NOMO-1 treated with dmso at 0.1 percent for 144 hours (cell line): ENCODE measurements at regions not wholly inside any gene's neighbourhood (a gene's known extent, or its start where the extent isn't known, plus 50 kb on each side); places are given as distances from the start of the nearest gene placed in this dataset.
A peak's percentile ranks its signal among the peaks of the same experiment; 100 is the strongest.

ENCODE experiments used
- DNase-seq: peaks from one replicate; lab custom pipeline; 2025; ENCODE audit not compliant: unreplicated experiment; lab: John Stamatoyannopoulos, UW

DNA sequence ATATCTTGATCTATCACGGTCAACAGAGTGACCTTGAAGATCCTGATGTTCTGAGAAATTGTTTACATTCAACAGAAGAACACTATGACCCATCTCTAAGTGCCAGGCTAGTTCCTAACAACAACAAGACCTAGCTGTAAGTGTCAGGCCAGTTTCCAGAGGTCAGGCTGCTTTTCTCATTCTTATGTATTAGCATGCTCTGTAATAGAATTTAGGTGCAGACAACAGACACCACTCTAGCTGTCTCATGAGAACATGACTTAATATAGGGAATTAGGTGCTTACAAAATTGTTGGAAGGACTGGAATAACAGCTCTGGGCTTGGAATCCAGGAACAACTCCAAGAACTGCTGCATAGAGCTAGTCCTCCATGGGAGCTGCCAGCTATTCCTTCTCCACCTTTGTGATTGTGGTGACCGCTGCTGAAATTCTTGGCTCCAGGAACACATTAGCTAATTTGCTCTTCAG, 138.7 kb downstream of the SNX18 start:
- DNase-seq = no peak

DNA sequence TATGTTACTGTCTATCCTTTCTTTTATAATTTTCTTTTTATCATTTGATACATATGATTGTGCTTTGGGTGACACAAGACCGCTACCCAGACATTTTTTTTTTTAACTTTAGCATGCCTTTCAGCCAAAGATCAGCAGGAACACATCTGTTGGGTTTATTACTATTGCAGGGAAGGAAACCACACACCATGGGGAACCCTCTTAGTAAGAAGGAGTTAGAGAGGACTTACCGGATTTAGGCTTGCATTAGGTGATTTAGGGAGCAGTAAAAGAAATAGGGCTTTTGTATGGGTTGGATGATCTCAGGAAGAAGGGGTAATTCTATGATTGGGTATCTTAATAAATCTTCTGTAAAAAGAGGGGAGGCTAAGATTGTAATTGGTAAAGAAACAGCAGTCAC, 138.2 kb downstream of the SNX18 start:
- DNase-seq = no peak

DNA sequence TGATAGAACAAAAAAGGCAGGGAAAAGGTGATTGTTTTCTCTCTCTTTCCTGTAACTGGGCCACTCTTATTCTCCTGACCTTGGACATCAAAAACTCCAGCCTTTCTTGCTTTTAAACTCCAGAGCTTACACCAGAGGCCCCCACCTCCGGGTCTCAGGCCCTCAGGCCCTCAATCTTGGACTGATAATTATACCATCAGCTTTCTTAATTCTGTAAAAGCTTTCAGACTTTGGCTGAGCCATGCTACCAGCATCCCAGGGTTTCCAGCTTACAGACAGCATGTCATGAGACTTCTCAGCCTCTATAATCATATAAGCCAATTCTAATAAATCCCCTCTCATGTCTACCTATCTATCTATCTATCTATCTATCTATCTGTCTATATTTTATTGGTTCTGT, 137.7 kb downstream of the SNX18 start:
- no peak for DNase-seq

DNA sequence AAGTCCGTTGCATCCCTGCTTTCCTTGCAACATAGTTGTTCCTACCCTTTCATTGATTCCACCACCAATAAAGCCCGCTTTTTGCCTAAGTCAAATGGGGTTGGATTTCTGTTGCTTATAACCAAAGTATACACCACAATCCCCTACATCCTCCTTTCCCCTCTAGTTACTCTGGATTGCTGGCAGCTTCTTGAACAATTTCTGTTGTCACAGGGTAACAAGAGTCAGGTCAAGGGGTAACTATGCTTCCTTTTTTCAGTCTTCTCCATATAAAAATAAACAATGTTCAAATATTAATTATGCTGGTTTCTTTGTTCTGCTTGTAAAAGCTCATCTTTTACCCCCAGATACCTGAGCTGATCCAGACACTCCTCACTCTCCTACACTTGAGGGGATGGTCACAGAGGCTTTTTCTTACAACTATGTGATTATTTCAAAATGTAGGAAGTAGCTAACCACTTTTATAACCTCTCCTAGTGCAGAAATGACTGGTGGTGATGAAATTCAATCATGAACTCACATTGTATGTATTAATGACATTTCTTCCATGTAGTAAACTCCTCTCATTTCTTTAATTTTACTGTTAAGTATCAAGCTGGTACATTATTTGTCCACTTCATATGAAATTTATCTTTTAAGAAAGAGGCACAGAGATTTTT, 136.5 kb downstream of the SNX18 start:
- DNase-seq = peak; percentile 30

DNA sequence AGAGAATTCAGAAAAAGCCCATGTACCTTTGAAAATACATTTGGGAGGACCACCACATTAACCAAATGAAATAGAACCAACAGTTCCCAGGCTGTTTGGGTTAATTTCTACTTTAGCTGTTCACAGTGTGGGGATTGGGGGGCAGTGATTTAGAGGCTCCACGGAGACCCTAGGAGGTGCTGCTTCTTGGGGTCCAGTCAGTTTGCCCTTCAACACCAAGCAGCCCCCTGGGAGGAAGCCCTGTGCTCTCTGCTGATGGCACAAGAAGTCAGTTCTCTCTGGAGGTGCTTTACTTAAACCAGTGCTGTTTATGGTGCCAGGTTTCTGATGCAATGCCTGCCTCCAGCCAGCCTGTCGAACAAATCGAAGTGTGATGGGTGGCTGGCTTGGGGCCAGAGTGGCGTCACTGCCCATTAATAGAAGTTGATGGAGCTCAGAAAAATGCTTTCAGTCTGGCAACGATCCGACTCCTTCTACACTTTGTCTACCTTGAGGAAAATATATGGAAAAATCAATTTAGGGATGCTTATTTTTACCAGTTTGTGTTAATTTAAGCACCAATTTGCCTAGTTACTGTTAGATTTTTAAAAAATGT, 134.0 kb downstream of the SNX18 start:
- DNase-seq = no peak

DNA sequence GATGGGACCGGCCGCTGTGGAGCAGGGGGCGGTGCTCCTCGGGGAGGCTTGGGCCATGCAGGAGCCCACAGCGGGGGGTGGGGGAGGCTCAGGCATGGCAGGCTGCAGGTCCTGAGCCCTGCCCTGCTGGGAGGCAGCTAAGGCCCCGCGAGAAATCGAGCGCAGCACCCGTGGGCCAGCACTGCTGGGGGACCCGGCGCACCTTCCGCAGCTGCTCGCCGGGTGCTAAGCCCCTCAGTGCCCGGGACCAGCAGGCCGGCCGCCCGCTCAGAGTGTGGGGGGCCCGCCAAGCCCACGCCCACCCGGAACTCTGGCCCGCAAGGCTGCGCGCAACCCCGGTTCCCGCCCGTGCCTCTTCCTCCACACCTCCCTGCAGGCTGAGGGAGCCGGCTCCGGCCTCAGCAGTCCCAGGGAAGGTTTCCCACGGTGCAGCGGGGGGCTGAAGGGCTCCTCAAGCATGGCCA, 131.5 kb downstream of the SNX18 start:
- DNase-seq = no peak

DNA sequence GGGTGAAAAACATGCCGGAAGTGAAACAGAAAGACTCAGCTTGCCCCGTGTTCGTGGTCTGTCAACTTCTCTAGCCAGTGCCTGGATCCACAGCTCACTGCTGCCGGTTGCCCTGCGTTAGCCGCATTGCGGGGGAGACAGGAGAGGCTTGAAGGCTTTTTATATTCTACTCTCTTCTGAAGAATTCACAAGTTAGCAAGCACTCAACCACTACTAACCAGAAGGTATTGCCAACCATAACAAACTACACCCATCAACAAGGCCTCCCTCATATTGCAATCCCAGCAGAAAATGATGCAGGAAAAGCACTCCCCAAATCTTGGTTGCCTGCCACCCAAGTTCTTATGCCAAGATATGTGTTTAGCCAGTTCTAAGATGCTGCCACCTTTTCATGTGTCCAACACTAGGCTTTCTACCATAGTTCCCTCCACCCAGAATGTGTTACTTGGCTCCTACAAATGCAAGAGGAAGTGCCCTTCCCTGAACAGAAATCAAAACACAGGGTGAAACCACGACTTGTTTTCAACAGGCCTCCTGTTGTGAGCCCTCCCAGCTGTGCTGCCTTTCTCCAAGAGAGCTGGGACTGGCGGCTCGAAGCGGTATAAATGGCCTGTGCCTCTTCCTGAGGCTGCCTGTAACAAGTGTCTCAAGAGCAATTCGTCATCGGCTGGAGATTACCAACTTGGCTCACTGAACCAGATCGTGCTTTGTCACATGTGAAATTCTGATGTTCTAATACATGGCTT, 129.0 kb downstream of the SNX18 start:
- DNase-seq = peak; percentile 88

DNA sequence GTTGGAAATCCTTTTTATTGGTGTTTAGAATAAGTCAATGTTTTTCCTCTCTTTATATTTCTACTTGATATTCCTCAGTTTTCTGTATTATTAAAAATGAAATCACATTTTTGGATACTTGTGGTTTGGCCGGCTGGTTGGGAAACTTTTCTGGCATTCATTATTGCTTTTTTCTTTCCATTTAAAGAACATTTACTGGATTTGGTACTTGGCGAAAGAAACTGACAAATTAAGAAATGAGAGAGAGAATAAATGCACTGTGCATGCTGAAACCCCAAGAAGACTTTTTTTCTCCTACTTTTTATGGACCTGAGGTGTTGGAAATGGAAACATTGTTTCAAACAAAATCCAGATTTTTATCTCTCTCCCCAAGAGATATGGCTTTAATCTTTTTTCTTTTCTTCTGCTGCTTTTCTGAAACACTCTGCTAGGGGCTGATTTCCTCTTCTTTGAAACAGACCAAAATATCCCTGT, 128.4 kb downstream of the SNX18 start:
- DNase-seq = no peak

DNA sequence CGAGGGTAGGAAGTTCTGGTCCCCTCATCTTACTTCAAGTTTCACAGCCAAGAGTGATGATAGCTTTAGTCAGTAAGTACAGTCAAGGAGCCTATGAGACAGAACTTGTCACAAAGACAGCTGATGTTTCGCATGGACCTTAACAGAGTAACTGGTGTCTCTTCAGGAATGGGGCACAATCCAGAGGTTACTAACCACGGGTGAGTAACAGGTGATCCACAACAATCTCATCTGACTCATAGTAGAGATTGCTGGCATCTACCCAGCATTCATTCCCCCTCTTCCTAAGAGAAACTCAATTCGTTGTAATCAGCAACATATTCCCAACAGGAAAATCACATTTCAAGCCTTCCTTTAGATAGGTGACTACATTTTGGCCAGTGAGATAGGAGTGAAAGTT, 126.7 kb downstream of the SNX18 start:
- DNase-seq = no peak

DNA sequence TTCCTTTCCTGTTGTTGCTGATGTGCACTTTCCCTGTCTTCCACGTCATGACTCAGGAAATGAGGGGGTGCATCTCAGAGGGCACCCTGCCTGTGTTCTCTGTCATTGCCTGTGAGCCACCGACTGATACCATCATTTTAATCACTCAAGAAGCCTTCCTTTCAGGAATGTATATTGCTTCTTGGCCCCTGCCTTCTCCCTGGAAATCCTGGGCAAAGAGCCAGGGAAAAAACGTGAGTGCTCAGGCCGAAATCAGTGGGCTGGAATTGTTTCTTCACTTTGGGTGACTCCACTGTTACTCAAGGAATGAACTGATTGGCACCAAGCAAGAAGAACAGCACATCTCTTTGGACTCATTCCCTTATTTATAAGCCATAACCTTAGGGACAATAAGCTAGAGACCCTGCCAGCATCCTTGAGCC, 126.1 kb downstream of the SNX18 start:
- no peak for DNase-seq

DNA sequence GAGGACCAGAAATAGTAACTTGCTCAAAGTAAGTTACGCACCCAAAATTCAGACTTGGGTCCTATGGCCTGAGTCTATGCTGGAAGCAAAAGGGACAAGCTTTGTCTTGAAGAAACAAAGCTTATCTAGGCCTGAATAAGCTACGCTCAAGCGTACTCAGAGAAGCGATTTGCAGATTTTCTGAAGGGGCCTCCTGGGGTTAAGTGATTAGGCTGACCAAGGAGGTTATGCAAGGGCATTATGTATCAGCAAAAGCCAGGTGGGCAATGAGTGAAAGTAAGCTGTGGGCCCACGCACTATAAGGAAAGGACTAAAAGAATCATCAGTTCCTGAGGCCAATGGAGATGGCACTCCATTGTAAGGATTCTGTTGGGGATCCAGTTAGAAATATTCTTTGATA, 122.1 kb downstream of the SNX18 start:
- no peak for DNase-seq

DNA sequence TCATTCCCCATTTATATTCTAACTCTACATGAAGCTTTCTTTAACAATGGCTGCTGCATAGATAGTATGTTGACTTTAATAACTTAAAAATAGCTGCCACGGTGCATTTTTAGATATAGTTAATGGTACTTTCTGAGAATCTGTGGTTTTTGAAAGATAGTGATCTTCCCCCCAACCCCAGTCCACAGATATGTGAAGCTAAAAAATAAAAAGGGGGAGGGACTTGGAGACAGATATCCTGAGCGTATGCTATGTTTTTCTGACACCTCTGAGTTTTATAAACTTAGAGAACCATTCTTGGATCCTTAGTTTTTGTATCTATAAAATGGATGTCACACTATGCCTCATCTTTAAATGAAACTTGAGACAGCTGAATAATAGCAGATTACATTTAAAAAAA, 120.5 kb downstream of the SNX18 start:
- DNase-seq = no peak

DNA sequence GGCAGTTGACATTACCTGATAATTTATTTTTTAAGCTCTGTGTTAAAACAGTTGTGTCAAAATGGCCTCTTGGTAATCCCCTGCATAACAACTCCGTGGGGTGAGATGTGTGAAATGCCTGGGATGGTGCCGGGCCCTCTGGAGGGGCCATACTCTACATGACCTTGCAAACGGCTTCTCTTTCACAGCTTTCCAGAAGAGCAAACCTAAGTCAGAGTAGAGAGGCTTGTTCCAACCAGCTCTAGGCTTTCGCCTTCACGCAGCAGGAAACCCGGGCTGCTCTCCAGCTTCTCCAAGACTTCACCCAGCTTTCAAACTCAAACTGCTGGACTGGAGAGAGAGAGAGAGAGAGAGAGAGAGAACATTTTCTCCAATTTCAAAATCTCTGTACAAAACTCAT, 120.1 kb downstream of the SNX18 start:
- no peak for DNase-seq

DNA sequence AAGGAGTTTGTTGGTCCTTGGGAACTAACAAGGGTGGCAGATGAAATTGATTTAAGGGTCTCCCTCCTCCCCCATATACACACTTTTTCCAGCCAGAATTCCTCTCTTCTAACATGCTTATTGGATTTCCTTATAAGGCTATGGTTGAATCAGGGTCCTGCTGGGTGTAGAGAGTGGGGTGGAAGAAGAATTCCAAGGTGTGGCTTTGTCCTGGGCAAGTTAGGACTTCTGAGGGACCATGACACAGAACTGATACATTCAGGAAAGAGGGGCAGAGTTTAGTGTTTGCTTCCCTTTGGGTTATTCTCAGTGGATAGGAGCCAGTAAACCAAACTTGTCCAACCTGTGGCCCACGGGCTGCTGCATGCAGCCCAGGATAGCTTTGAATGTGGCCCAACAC, 116.5 kb downstream of the SNX18 start:
- DNase-seq = no peak

DNA sequence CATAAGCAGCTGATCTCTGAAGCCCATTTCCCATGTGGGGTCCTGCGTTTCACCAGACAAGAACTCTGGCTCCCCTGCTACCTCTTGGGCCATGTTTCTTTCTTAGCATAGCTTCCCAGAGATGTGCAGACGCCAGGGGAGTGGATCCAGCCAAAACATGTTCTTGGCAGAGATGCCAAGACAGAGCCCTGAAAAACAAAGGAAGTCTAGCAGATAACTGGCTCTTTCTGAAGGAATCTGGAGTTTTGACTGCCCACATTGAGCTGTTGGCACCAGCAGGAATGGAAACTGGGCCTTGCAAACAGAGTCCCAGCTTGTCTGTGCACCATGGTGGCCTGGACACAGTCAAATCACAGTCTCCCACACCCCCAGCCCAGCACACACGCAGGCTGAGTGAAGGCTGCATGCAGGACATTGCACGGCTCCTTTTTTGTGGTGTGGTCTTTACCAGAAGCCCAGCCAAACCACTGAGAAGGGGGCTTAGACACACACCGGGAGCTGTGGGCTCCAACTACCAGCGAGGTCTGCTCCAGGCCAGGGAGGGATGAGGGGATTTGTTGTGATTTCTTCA, 114.7 kb downstream of the SNX18 start:
- no peak for DNase-seq

DNA sequence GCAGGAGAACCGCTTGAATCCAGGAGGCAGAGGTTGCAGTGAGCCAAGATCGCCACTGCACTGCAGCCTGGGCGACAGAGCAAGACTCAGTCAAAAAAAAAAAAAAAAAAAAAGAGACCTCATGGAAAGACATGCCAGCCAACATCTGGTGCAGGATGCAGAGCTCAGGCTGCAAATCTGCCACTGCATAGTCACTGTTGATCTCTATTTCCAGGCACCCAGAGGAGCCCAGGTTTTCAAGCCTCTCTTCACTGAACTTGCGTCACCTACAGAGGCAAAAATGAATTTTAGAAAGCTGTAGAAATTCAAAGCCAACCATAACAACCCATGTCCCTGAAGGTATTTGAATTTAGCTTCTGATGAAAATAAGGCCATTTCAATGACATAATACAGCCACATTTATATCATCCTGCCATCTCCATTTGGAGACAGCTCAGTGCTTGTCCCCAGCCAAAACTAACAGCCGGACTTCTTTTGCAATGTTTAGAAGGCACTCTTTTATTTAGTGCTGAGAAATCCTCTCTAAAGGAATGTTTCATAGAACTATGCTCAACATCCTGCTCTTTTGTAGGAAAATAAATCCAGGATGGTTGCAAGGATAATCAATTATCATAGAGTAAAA, 113.3 kb downstream of the SNX18 start:
- no peak for DNase-seq

DNA sequence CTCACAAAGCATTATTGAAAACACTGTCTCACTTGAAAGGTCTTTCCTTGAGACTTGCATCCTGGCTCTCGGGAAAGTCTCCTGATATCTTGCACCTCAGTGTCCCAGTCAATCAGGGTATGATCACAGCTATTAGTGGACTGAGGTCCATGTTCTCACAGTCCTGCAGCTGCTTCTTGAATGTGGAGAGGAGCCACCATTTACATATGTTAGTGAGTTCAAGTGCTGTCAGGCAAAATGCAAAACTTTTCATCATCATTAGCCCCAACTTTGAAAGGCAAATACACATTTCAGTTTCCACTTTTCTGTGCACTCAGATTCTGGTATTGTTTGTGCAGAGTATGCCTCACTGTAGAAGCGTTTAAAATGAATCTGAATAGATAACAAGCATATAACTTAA, 111.6 kb downstream of the SNX18 start:
- no peak for DNase-seq

DNA sequence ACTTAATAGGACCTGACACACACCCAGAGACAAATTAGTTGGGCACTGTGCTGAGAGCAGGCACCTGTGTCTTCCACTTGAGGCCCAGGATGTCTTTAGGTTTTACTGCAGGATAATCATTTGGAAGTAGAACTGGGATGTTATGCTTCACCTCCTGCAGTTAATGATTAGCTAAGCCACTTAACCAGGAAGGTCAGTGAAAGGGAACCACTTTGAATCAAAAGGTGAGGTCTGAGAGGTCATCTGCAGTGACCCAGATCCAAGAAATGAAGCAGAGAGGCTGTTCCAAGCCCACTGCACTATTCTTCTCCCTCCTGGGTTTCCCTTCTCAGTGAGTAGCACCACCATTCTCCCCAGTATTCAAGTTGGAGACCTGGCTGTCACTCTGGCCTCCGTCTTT, 110.5 kb downstream of the SNX18 start:
- DNase-seq = no peak

DNA sequence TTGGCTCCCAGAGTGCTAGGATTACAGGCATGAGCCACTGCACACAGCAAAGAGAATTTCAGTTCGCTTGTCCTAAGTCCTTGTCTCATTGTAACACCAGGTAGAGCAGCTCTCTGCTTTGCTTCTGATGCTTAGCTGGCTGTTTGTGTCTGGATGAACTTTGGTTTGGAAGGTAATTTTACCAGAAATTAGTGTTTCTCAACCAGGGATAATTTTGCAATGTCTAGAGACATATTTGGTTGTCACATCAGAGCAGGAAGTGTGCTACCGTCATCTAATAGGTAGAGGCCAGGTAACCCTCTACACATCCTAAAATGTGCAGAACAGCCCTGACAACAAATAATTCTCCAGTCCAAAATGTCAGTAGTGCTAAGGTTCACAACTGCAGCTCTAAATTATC, 108.8 kb downstream of the SNX18 start:
- no peak for DNase-seq

DNA sequence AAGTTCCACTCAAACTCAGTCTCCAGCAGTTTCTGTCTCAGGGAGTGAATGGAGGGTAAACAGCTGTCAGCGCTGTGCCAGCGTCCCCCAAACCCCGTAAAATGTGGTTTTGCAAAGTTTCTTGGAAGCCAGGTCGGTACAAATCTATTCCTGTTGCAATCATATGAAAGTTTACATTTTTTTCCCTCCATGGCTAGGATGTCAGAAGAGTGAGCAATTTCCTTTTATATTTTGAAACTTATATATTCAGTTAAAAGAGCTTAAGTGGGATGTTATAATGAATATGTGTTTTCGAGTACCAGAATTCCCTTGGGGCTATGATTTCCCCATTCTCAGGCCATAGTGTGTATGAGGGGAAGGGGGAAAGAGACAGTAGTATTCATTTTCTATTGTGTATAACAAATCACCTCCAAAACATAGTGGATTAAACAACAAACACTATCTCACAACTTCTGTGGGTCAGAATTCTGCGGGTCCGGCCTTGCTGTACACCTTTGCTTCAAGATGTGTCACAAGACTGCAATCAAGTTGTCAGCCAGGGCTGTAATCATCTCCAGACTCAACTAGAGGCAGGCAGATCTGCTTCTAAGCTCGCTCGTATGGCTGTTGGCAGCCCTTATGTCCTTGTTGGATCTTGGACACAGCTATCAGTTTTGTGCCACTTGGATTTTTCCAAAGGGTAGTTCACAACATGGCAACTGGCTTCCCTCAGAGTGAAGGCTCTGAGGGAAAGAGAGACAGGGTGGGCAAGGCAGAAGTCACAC, 107.4 kb downstream of the SNX18 start:
- no peak for DNase-seq

DNA sequence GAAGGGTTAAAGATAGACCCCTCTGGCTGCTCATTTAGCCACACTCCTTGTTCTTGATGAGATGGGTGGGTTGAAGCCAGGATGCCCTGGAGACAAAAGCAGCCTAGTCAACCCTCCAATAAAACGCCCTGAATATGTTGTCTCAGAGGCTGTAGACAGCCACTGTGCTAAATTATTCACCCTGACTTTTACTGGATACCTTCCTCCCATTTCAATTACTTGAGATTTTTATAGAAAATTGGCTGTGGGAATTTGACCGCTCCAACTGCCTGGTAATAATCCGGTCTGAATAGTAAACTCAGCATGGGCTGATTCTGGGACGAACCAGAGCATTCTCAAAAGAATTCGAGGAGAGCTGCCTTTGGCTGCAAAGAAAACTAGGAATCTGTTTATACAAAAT, 104.2 kb downstream of the SNX18 start:
- no peak for DNase-seq
